H9 (cell line): ENCODE measurements at regions not wholly inside any gene's neighbourhood (a gene's known extent, or its start where the extent isn't known, plus 50 kb on each side); places are given as distances from the start of the nearest gene placed in this dataset.

ENCODE experiments used
- DNase-seq: peaks from one replicate; pipeline ENCODE4 v3.0.0-alpha.2; 2017
- H2AFZ ChIP-seq: one replicate; pipeline ENCODE4 v1.6.1; 2013; ENCODE audit warnings: mild to moderate bottlenecking, low read length, control low read depth, moderate library complexity
- H2AK5ac ChIP-seq: 2 replicates; pipeline ENCODE4 v1.6.1; 2013; ENCODE audit warnings: low read length, control low read depth, mixed read lengths; ENCODE audit not compliant: insufficient read length
- H2BK120ac ChIP-seq: one replicate; pipeline ENCODE4 v1.6.1; 2013; ENCODE audit warnings: low read depth, mild to moderate bottlenecking, low read length, control low read depth, inconsistent platforms; ENCODE audit not compliant: poor library complexity, severe bottlenecking
- H2BK12ac ChIP-seq: 2 replicates; pipeline ENCODE4 v1.6.1; 2013; ENCODE audit warnings: low read length, control low read depth, mixed read lengths, low read depth; ENCODE audit not compliant: insufficient read length
- H2BK15ac ChIP-seq: 2 replicates; pipeline ENCODE4 v1.6.1; 2013; ENCODE audit warnings: low read depth, low read length, control low read depth
- H2BK20ac ChIP-seq: one replicate; pipeline ENCODE4 v1.6.1; 2013; ENCODE audit warnings: low read depth, mild to moderate bottlenecking, low read length, control low read depth, inconsistent platforms; ENCODE audit not compliant: poor library complexity, severe bottlenecking
- H2BK5ac ChIP-seq: 2 replicates; pipeline ENCODE4 v1.6.1; 2013; ENCODE audit warnings: low read length, control low read depth, mixed read lengths; ENCODE audit not compliant: insufficient read length
- H3K14ac ChIP-seq: 2 replicates; pipeline ENCODE4 v1.6.1; 2013; ENCODE audit warnings: low read length, control low read depth; ENCODE audit not compliant: insufficient read depth
- H3K18ac ChIP-seq: 2 replicates; pipeline ENCODE4 v1.6.1; 2013; ENCODE audit warnings: low read depth, mild to moderate bottlenecking, mixed read lengths, low read length, control low read depth; ENCODE audit not compliant: insufficient read length
- H3K23ac ChIP-seq: 2 replicates; pipeline ENCODE4 v1.6.1; 2013; ENCODE audit warnings: low read length, control low read depth, mixed read lengths, low read depth; ENCODE audit not compliant: insufficient read length
- H3K23me2 ChIP-seq: 2 replicates; pipeline ENCODE4 v1.6.1; 2013; ENCODE audit warnings: low read depth, mild to moderate bottlenecking, mixed read lengths, low read length, control low read depth; ENCODE audit not compliant: insufficient read length, poor library complexity, severe bottlenecking
- H3K27ac ChIP-seq: 2 replicates; pipeline ENCODE4 v1.5.1; 2013; ENCODE audit warnings: low read length, control low read depth, mixed read lengths, low read depth; ENCODE audit not compliant: insufficient read length
- H3K27me3 ChIP-seq: 2 replicates; pipeline ENCODE4 v1.6.1; 2013; ENCODE audit warnings: low read length, control low read depth, inconsistent platforms; ENCODE audit not compliant: insufficient read depth
- H3K4ac ChIP-seq: 2 replicates; pipeline ENCODE4 v1.6.1; 2013; ENCODE audit warnings: low read depth, mild to moderate bottlenecking, control low read depth, inconsistent platforms, low read length, moderate library complexity
- H3K4me1 ChIP-seq: 2 replicates; pipeline ENCODE4 v1.6.1; 2013; ENCODE audit warnings: low read length, control low read depth, inconsistent platforms; ENCODE audit not compliant: insufficient read depth
- H3K4me2 ChIP-seq: 2 replicates; pipeline ENCODE4 v1.6.1; 2013; ENCODE audit warnings: low read length, control low read depth, mixed read lengths; ENCODE audit not compliant: insufficient read length, insufficient read depth
- H3K56ac ChIP-seq: 2 replicates; pipeline ENCODE4 v1.6.1; 2013; ENCODE audit warnings: low read depth, mild to moderate bottlenecking, mixed read lengths, low read length, control low read depth; ENCODE audit not compliant: insufficient read length
- H3K79me1 ChIP-seq: 2 replicates; pipeline ENCODE4 v1.6.1; 2013; ENCODE audit warnings: low read depth, mild to moderate bottlenecking, moderate library complexity, low read length, control low read depth, inconsistent platforms; ENCODE audit not compliant: insufficient read depth, poor library complexity, severe bottlenecking
- H3K79me2 ChIP-seq: 2 replicates; pipeline ENCODE4 v1.6.1; 2013; ENCODE audit warnings: low read length, control low read depth, inconsistent platforms; ENCODE audit not compliant: insufficient read depth
- H3K9ac ChIP-seq: 2 replicates; pipeline ENCODE4 v1.6.1; 2013; ENCODE audit warnings: low read length, control low read depth, mixed read lengths; ENCODE audit not compliant: insufficient read length; ENCODE audit errors: extremely low read depth
- H3K9me3 ChIP-seq: one replicate; pipeline ENCODE4 v1.6.1; 2013; ENCODE audit warnings: low read depth, low read length, inconsistent platforms; ENCODE audit not compliant: control insufficient read depth
- H3T11ph ChIP-seq: one replicate; pipeline ENCODE4 v1.6.1; 2013; ENCODE audit warnings: mild to moderate bottlenecking, low read length, control low read depth, inconsistent platforms
- H4K20me1 ChIP-seq: one replicate; pipeline ENCODE4 v1.6.1; 2013; ENCODE audit not compliant: control insufficient read depth, insufficient read length, insufficient read depth
- H4K5ac ChIP-seq: 2 replicates; pipeline ENCODE4 v1.6.1; 2013; ENCODE audit warnings: low read depth, mild to moderate bottlenecking, mixed read lengths, low read length, control low read depth; ENCODE audit not compliant: insufficient read length
- H4K8ac ChIP-seq: replicated peaks from 2 replicates; pipeline ENCODE4 v1.6.1; 2013; ENCODE audit warnings: low read length, control low read depth, mixed read lengths, low read depth; ENCODE audit not compliant: insufficient read length
- H4K91ac ChIP-seq: 2 replicates; pipeline ENCODE4 v1.6.1; 2013; ENCODE audit warnings: low read depth, mild to moderate bottlenecking, moderate library complexity, mixed read lengths, low read length, control low read depth; ENCODE audit not compliant: insufficient read length
- H3K27ac Mint-ChIP-seq, 3 experiments: 2 replicates in 2 of 3; 3 replicates in 1 of 3; pipeline ENCODE4 v1.8.0; 2020 to 2021; ENCODE audit warnings: mixed read lengths in 3 of 3, mild to moderate bottlenecking in 1 of 3, moderate library complexity in 1 of 3
- H3K27me3 Mint-ChIP-seq: 2 replicates; pipeline ENCODE4 v1.8.0; 2021; ENCODE audit warnings: low read depth, mild to moderate bottlenecking, moderate library complexity, mixed read lengths
- H3K36me3 Mint-ChIP-seq, 3 experiments: 2 replicates in 2 of 3; 3 replicates in 1 of 3; pipeline ENCODE4 v1.8.0; 2020 to 2021; ENCODE audit warnings: low read depth in 3 of 3, mixed read lengths in 3 of 3; ENCODE audit not compliant: insufficient read depth in 1 of 3
- H3K4me1 Mint-ChIP-seq, 2 experiments: 2 replicates each; pipeline ENCODE4 v1.8.0; 2020; ENCODE audit warnings: mixed read lengths in 2 of 2
- H3K4me3 Mint-ChIP-seq, 2 experiments: 2 replicates in 1 of 2; 3 replicates in 1 of 2; pipeline ENCODE4 v1.8.0; 2020 to 2021; ENCODE audit warnings: mild to moderate bottlenecking in 2 of 2, mixed read lengths in 2 of 2, moderate library complexity in 1 of 2
- H3K9me3 Mint-ChIP-seq, 2 experiments: 2 replicates in 1 of 2; 3 replicates in 1 of 2; pipeline ENCODE4 v1.8.0; 2020; ENCODE audit warnings: mild to moderate bottlenecking in 2 of 2, mixed read lengths in 2 of 2, moderate library complexity in 1 of 2
- WGBS: extraction: QIAGEN DNeasy Blood & Tissue Kit; methylation state at CpG from one replicate; pipeline ENCODE4 v1.1.7; 2013; ENCODE audit warnings: missing lambda C conversion rate, low lambda C conversion rate, mixed read lengths; ENCODE audit not compliant: insufficient read length; ENCODE audit errors: extremely low coverage; 5-methylcytosine and 5-hydroxymethylcytosine counted together
- TF ChIP-seq, protein P1 (sequence below): fragments of 200-600 bp; sonication (generic); conservative IDR thresholded peaks from 3 replicates; pipeline ENCODE4 v1.8.0; 2021; ENCODE audit warnings: antibody characterized with exemption, mild to moderate bottlenecking

DNA sequence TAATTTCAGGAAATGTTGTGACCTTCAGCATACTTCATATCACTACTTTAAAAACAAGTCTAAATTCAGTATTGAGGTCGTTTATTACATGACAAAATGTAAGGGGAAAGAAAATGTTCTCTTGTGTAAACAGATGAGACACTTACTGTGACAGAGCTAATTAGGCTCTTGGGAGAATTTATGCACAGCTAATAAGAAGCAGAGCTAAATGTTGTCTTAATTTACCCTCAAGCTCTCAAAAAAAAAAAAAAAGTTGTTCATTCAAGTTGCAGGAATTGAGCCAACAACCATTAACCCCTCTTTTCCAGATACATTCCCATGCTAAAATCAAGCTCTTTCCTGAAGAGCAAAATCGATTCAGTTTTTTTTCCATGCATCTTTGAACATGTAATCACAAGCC is 1419.4 kb downstream of the FSCB start:
- Mint-ChIP-seq H3K27me3 (no peaks in the 10 kb centered on the region), H3K4me1 (no peaks in the 10 kb centered on the region), H3K36me3 (peaks cover 0 to 8% (median 1%) of the 10 kb centered on the region in 3 experiments; a peak in 3 of 7 replicates), H3K4me3 (no peak overlapping the region), H3K9me3 (peaks cover 9 to 12% of the 10 kb centered on the region in 2 experiments; a peak in 4 of 5 replicates), H3K27ac (no peak overlapping the region)
- Histone ChIP-seq H2BK5ac (no peak overlapping the region), H3K79me1 (no peaks in the 10 kb centered on the region), H2AFZ (no peak overlapping the region), H3K23me2 (no peaks in the 10 kb centered on the region), H3K79me2 (no peaks in the 10 kb centered on the region), H2BK20ac (no peak overlapping the region), H2BK120ac (no peak overlapping the region), H3K27me3 (no peaks in the 10 kb centered on the region), H2BK15ac (no peak overlapping the region), H3K27ac (no peak overlapping the region), H3T11ph (no peak overlapping the region), H4K20me1 (no peaks in the 10 kb centered on the region), H3K4me1 (no peaks in the 10 kb centered on the region), H3K56ac (no peak overlapping the region), H4K91ac (no peak overlapping the region), H3K14ac (no peak overlapping the region), H3K9me3 (no peaks in the 10 kb centered on the region), H3K4me2 (no peak overlapping the region), H3K9ac (no peak overlapping the region), H2BK12ac (no peak overlapping the region), H4K5ac (no peak overlapping the region), H3K18ac (no peak overlapping the region), H4K8ac (no peak overlapping the region), H2AK5ac (no peak overlapping the region), H3K23ac (no peak overlapping the region), H3K4ac (no peak overlapping the region)
- TF ChIP-seq, protein P1, sequence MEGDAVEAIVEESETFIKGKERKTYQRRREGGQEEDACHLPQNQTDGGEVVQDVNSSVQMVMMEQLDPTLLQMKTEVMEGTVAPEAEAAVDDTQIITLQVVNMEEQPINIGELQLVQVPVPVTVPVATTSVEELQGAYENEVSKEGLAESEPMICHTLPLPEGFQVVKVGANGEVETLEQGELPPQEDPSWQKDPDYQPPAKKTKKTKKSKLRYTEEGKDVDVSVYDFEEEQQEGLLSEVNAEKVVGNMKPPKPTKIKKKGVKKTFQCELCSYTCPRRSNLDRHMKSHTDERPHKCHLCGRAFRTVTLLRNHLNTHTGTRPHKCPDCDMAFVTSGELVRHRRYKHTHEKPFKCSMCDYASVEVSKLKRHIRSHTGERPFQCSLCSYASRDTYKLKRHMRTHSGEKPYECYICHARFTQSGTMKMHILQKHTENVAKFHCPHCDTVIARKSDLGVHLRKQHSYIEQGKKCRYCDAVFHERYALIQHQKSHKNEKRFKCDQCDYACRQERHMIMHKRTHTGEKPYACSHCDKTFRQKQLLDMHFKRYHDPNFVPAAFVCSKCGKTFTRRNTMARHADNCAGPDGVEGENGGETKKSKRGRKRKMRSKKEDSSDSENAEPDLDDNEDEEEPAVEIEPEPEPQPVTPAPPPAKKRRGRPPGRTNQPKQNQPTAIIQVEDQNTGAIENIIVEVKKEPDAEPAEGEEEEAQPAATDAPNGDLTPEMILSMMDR: no peak
- no peak for DNase-seq
- WGBS: no CpG with 5 or more reads among the region's 2 CpGs
